ENCODE measurements at regions not wholly inside any gene's neighbourhood (a gene's known extent, or its start where the extent isn't known, plus 50 kb on each side); places are given as distances from the start of the nearest gene placed in this dataset.

DNA sequence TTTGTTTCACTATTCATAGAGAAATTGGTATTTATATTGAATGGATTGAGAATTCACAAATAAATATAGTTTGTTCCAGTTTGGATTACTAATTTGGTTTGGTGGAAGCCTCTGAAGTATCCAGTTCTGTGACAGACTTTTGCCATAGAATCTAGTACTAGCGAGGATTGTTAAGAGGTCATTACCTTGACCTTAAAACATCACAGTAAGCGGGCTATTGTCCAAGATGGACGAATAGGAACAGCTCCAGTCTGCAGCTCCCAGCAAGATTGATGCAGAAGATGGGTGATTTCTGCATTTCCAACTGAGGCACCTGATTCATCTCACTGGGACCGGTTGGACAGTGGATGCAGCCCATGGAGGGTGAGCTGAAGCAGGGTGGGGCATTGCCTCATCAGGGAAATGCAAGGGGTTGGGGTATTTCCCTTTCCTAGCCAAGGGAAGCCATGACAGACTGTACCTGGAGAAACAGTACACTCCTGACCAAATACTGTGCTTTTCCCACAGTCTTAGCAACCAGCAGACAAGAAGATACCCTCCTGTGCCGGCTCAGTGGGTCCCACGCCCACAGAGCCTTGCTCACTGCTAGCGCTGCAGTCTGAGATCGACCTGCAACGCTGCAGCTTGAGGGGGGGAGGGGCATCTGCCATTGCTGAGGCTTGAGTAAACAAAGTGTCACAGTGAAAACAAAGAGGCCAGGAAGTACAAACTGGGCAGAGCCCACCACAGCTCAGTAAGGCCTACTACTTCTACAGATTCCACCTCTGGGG lies 66.4 kb upstream of the NEDD9 start (continued):
- TF ChIP-seq, protein P1, sequence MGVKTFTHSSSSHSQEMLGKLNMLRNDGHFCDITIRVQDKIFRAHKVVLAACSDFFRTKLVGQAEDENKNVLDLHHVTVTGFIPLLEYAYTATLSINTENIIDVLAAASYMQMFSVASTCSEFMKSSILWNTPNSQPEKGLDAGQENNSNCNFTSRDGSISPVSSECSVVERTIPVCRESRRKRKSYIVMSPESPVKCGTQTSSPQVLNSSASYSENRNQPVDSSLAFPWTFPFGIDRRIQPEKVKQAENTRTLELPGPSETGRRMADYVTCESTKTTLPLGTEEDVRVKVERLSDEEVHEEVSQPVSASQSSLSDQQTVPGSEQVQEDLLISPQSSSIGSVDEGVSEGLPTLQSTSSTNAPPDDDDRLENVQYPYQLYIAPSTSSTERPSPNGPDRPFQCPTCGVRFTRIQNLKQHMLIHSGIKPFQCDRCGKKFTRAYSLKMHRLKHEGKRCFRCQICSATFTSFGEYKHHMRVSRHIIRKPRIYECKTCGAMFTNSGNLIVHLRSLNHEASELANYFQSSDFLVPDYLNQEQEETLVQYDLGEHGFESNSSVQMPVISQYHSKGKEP (CRISPR knock-in tag; IDR thresholded peaks at IDR 0.05), result 0 out of 2 replicates have a peak, but pooled peaks have one; percentile 41
- TF ChIP-seq FOXK2 (IDR thresholded peaks at IDR 0.05) (peak; percentile 72), ZFAT (CRISPR knock-in tag; conservative IDR thresholded peaks at IDR 0.05) (no peak), KDM5A (IDR thresholded peaks at IDR 0.05; ENCODE audit: borderline replicate concordance, low read length) (peak; percentile 31; the same call in 1 of the 2 replicates), TBX2 (CRISPR knock-in tag; IDR thresholded peaks at IDR 0.05; ENCODE audit: borderline replicate concordance) (peak; percentile 91), SMAD3 (CRISPR knock-in tag; IDR thresholded peaks at IDR 0.05) (peak; percentile 80; the same call in 1 of the 2 replicates), RFXANK (CRISPR knock-in tag; IDR thresholded peaks at IDR 0.05) (peak; percentile 39; the same call in 1 of the 2 replicates), TAF15 (IDR thresholded peaks at IDR 0.05; ENCODE audit: low read depth, low read length, poor library complexity, severe bottlenecking) (no peak), MTA1 (CRISPR knock-in tag; IDR thresholded peaks at IDR 0.05; ENCODE audit: borderline replicate concordance) (peak; percentile 98), ZFP36L1 (CRISPR knock-in tag; IDR thresholded peaks at IDR 0.05) (peak; percentile 97), ZNF274 (CRISPR knock-in tag; IDR thresholded peaks at IDR 0.05) (peak; percentile 84), SPEN (CRISPR knock-in tag; IDR thresholded peaks at IDR 0.05; ENCODE audit: low read depth) (peak; percentile 95), MAF1 (CRISPR knock-in tag; IDR thresholded peaks at IDR 0.05; ENCODE audit: borderline replicate concordance) (no peak), ZNF7 (CRISPR knock-in tag; IDR thresholded peaks at IDR 0.05) (no peak), ZNF3 (CRISPR knock-in tag; IDR thresholded peaks at IDR 0.05) (0 out of 2 replicates have a peak, but pooled peaks have one; percentile 53), ISX (CRISPR knock-in tag; conservative IDR thresholded peaks at IDR 0.05) (no peak), ZMYM4 (CRISPR knock-in tag; IDR thresholded peaks at IDR 0.05) (peak; percentile 99), ZNF329 (CRISPR knock-in tag; IDR thresholded peaks at IDR 0.05; ENCODE audit: low read depth) (peak; percentile 70; the same call in 1 of the 2 replicates), MAFG (CRISPR knock-in tag; IDR thresholded peaks at IDR 0.05) (no peak)
- TF ChIP-seq, protein P2, sequence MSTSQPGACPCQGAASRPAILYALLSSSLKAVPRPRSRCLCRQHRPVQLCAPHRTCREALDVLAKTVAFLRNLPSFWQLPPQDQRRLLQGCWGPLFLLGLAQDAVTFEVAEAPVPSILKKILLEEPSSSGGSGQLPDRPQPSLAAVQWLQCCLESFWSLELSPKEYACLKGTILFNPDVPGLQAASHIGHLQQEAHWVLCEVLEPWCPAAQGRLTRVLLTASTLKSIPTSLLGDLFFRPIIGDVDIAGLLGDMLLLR (CRISPR knock-in tag; IDR thresholded peaks at IDR 0.05), result peak; percentile 75; the same call in 1 of the 2 replicates
- TF ChIP-seq, protein P3, sequence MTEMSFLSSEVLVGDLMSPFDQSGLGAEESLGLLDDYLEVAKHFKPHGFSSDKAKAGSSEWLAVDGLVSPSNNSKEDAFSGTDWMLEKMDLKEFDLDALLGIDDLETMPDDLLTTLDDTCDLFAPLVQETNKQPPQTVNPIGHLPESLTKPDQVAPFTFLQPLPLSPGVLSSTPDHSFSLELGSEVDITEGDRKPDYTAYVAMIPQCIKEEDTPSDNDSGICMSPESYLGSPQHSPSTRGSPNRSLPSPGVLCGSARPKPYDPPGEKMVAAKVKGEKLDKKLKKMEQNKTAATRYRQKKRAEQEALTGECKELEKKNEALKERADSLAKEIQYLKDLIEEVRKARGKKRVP (CRISPR knock-in tag; IDR thresholded peaks at IDR 0.05), result peak in 1 of 2 experiments; percentile 77; a peak in 1 of 4 replicates
- TF ChIP-seq, protein P4, sequence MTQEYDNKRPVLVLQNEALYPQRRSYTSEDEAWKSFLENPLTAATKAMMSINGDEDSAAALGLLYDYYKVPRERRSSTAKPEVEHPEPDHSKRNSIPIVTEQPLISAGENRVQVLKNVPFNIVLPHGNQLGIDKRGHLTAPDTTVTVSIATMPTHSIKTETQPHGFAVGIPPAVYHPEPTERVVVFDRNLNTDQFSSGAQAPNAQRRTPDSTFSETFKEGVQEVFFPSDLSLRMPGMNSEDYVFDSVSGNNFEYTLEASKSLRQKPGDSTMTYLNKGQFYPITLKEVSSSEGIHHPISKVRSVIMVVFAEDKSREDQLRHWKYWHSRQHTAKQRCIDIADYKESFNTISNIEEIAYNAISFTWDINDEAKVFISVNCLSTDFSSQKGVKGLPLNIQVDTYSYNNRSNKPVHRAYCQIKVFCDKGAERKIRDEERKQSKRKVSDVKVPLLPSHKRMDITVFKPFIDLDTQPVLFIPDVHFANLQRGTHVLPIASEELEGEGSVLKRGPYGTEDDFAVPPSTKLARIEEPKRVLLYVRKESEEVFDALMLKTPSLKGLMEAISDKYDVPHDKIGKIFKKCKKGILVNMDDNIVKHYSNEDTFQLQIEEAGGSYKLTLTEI (CRISPR knock-in tag; conservative IDR thresholded peaks at IDR 0.05), result no peak
- TF ChIP-seq, protein P5, sequence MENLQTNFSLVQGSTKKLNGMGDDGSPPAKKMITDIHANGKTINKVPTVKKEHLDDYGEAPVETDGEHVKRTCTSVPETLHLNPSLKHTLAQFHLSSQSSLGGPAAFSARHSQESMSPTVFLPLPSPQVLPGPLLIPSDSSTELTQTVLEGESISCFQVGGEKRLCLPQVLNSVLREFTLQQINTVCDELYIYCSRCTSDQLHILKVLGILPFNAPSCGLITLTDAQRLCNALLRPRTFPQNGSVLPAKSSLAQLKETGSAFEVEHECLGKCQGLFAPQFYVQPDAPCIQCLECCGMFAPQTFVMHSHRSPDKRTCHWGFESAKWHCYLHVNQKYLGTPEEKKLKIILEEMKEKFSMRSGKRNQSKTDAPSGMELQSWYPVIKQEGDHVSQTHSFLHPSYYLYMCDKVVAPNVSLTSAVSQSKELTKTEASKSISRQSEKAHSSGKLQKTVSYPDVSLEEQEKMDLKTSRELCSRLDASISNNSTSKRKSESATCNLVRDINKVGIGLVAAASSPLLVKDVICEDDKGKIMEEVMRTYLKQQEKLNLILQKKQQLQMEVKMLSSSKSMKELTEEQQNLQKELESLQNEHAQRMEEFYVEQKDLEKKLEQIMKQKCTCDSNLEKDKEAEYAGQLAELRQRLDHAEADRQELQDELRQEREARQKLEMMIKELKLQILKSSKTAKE (CRISPR knock-in tag; IDR thresholded peaks at IDR 0.05; ENCODE audit: borderline replicate concordance), result peak; percentile 82

All from HepG2 (cell line).